K562 (cell line): ENCODE measurements at regions not wholly inside any gene's neighbourhood (a gene's known extent, or its start where the extent isn't known, plus 50 kb on each side); places are given as distances from the start of the nearest gene placed in this dataset.
A peak's percentile ranks its signal among the peaks of the same experiment; 100 is the strongest.

Experiments
- ATAC-seq: fragments of 200-7000 bp; cut with Tn5 transposase; 3 replicates; pipeline ENCODE4 v1.9.1; 2020; ENCODE audit warnings: moderate library complexity
- BruUV-seq: library from RNA; stranded (reverse); fragments of 400-500 nt; replicated peaks from 2 replicates; lab custom pipeline; 2021; lab: Mats Ljungman, UMichigan
- CTCF ChIA-PET: fragments of 300-600 bp; formaldehyde crosslinking; extraction: SDS; loops from one replicate; lab custom pipeline; 2021; ENCODE audit warnings: low intra/inter-chr PET ratio; lab: Yijun Ruan, JAX
- POLR2A ChIA-PET: fragments of 300-600, 350-650 bp; sonication (Branson Sonifier 250); formaldehyde crosslinking; extraction: SDS; loops from one replicate; lab custom pipeline; 2021; ENCODE audit warnings: antibody characterized with exemption, inconsistent platforms; lab: Yijun Ruan, JAX
- DNase-seq, 4 experiments: peaks; one replicate each; pipeline versions ENCODE4 v3.0.0 to v3.0.0-alpha.2; 2011 to 2018; ENCODE audit warnings: low spot score in 3 of 4, mixed read lengths in 3 of 4; ENCODE audit errors: extremely low read depth in 1 of 4
- FAIRE-seq: peaks from 2 replicates; lab custom pipeline; 2011; peaks lifted over from hg19 to GRCh38; lab: Jason Lieb, UNC
- H2AFZ ChIP-seq: 2 replicates; pipeline ENCODE4 v1.6.0; 2011; ENCODE audit warnings: low read depth, low read length, control low read depth, inconsistent platforms
- H3K27ac ChIP-seq: fragments of 200-600 bp; 3 replicates; pipeline ENCODE4 v1.8.0; 2011; ENCODE audit warnings: low read depth, mild to moderate bottlenecking, control low read depth, inconsistent platforms, low read length, moderate library complexity, mixed read lengths; ENCODE audit errors: extremely low read depth
- H3K27me3 ChIP-seq, 2 experiments: fragments of 300-600 bp in 1 of 2; 2 replicates in 1 of 2; 3 replicates in 1 of 2; pipeline versions ENCODE4 v1.6.0 to v1.8.0; 2011; ENCODE audit warnings: inconsistent platforms in 2 of 2, low read length in 2 of 2, mild to moderate bottlenecking in 1 of 2, mixed read lengths in 1 of 2, moderate library complexity in 1 of 2; ENCODE audit not compliant: control insufficient read depth in 2 of 2, insufficient read depth in 2 of 2
- H3K36me3 ChIP-seq: fragments of 300-600 bp; 3 replicates; pipeline ENCODE4 v1.8.0; 2011; ENCODE audit warnings: mild to moderate bottlenecking, low read length, inconsistent platforms; ENCODE audit not compliant: control insufficient read depth, insufficient read depth
- H3K4me1 ChIP-seq, 2 experiments: fragments of 200-600 bp in 1 of 2; replicated peaks in 1 of 2; 2 replicates in 1 of 2; 3 replicates in 1 of 2; pipeline versions ENCODE4 v1.5.1 to v1.8.0; 2011; ENCODE audit warnings: inconsistent platforms in 2 of 2, low read length in 2 of 2, mild to moderate bottlenecking in 1 of 2, mixed read lengths in 1 of 2, moderate library complexity in 1 of 2; ENCODE audit not compliant: control insufficient read depth in 2 of 2, insufficient read depth in 2 of 2
- H3K4me2 ChIP-seq: 2 replicates; pipeline ENCODE4 v1.6.1; 2011; ENCODE audit warnings: low read length, control low read depth, inconsistent platforms, mixed read lengths; ENCODE audit not compliant: insufficient read depth
- H3K4me3 ChIP-seq: fragments of 200-600 bp; sonication (generic), shearing (Covaris generic); 2 replicates; pipeline ENCODE4 v1.5.1; 2016; ENCODE audit warnings: control low read depth, inconsistent platforms
- H3K79me2 ChIP-seq: fragments of 200-600 bp; 3 replicates; pipeline ENCODE4 v1.8.0; 2011; ENCODE audit warnings: low read length, inconsistent platforms; ENCODE audit not compliant: control insufficient read depth, insufficient read depth
- H3K9ac ChIP-seq, 2 experiments: 2 replicates each; pipeline versions ENCODE4 v1.6.0 to v1.6.1; 2011; ENCODE audit warnings: low read depth in 2 of 2, low read length in 2 of 2, control low read depth in 1 of 2, inconsistent platforms in 1 of 2, mild to moderate bottlenecking in 1 of 2, mixed read lengths in 1 of 2; ENCODE audit not compliant: insufficient read depth in 1 of 2
- H3K9me1 ChIP-seq: one replicate; pipeline ENCODE4 v1.6.0; 2011; ENCODE audit warnings: inconsistent platforms, mild to moderate bottlenecking, low read length, moderate library complexity; ENCODE audit not compliant: control insufficient read depth, insufficient read depth
- H3K9me3 ChIP-seq: replicated peaks from 2 replicates; pipeline ENCODE4 v1.5.1; 2011; ENCODE audit warnings: low read depth, low read length, inconsistent platforms; ENCODE audit not compliant: control insufficient read depth, insufficient read depth
- H4K20me1 ChIP-seq: replicated peaks from 2 replicates; pipeline ENCODE4 v1.6.1; 2011; ENCODE audit warnings: low read length, inconsistent platforms, mixed read lengths; ENCODE audit not compliant: control insufficient read depth, insufficient read depth
- MAZ ChIP-seq, 2 experiments: fragments of 450-650 bp in 1 of 2; sonication (generic) in 1 of 2; formaldehyde crosslinking; IDR thresholded peaks in 1 of 2; conservative IDR thresholded peaks in 1 of 2; 2 replicates each; pipeline versions ENCODE4 v1.4.0 to v1.5.0; 2020; ENCODE audit warnings: mild to moderate bottlenecking in 1 of 2, missing genetic modification reagents in 1 of 2
- NUFIP1 ChIP-seq: fragments of 450-650 bp; IDR thresholded peaks from 2 replicates; pipeline ENCODE4 v1.6.1; 2018; ENCODE audit not compliant: partially characterized antibody
- ZNF316 ChIP-seq: fragments of 450-650 bp; IDR thresholded peaks from 2 replicates; pipeline ENCODE4 v1.6.1; 2016
- WGBS: fragments of 100-300 bp; shearing (Covaris generic); methylation state at CpG from one replicate; pipeline ENCODE4 v1.1.6; 2016; ENCODE audit warnings: low coverage, mixed read lengths; ENCODE audit not compliant: insufficient coverage; ENCODE audit errors: missing lambda C conversion rate; 5-methylcytosine and 5-hydroxymethylcytosine counted together
- in situ Hi-C: fragments of 300-500 bp; cut with MboI; formaldehyde crosslinking; loops from 4 replicates; pipeline ENCODE4 v1.15.0; 2018; ENCODE audit warnings: inconsistent platforms, mixed read lengths
- intact Hi-C: fragments of 100-400 bp; cut with micrococcal nuclease; formaldehyde crosslinking; loops from 2 replicates; pipeline ENCODE4 v1.14.2; 2022
- TF ChIP-seq, protein P1 (sequence below): sonication (generic); formaldehyde crosslinking; IDR thresholded peaks from 2 replicates; pipeline ENCODE4 v1.8.1; 2022; ENCODE audit warnings: missing genetic modification reagents
- TF ChIP-seq, protein P2 (sequence below), 3 experiments: fragments of 200-800 bp in 1 of 3; fragments of 250-450 bp in 1 of 3; fragments of 450-650 bp in 1 of 3; sonication (Bioruptor Pico) in 1 of 3; sonication (Bioruptor generic) in 1 of 3; formaldehyde crosslinking in 1 of 3; IDR thresholded peaks; 2 replicates each; pipeline versions ENCODE4 v1.6.1 to v1.8.0; 2016 to 2022; ENCODE audit warnings: mild to moderate bottlenecking in 2 of 3, missing genetic modification characterization in 2 of 3, missing compliant biosample characterization in 1 of 3, moderate library complexity in 1 of 3

DNA sequence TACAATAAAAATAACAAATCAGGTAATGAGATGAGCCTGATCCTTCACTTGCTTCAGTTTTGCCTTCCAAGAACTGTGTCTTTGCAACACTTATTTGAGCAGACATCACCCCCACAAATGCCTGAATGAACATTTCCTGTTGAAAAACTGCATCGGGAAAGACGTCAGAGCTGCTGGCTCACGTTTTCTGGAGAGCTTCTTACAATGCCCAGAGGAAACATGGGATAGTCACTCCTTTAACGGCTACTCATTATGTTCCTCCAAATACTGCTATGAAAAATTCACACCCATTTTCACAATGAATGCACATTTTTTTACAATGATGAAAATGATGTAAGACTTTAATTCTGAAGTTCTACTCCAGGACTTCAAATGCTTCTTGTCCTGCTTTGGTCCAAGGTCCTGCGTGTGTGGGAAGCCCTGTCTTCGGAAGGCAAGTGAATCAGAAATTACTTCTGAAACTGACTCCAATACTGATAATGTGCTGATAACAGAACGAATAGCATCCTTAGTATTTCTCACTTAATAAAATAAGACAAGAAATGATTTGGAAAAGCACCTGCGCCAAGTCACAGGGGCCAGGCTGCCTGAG lies 238.0 kb downstream of the ANKRD60 start:
- H3K27ac ChIP-seq = no peak overlapping the region
- under 1% methylated on average over 8 of the region's 8 CpGs for WGBS

More for the DNA sequence above, 238.0 kb downstream of the ANKRD60 start:
- no peaks in the 10 kb centered on the region for H3K36me3 ChIP-seq
- H3K4me2 ChIP-seq = no peak overlapping the region
- in situ Hi-C loops = no loop called here
- no peak for FAIRE-seq
- H3K27me3 ChIP-seq = peaks cover 0 to 32% of the 10 kb centered on the region in 2 experiments; a peak in 2 of 5 replicates
- intact Hi-C loops = no loop called here
- H3K4me1 ChIP-seq = no peaks in the 10 kb centered on the region
- no peak overlapping the region for H3K9ac ChIP-seq
- ChIA-PET CTCF (no interaction called here), POLR2A (no interaction called here)
- DNase-seq = no peak
- no peaks in the 10 kb centered on the region for H3K79me2 ChIP-seq
- no TSS peak for BruUV-seq
- ATAC-seq = no peak
- no peaks in the 10 kb centered on the region for H3K9me3 ChIP-seq
- no peaks in the 10 kb centered on the region for H4K20me1 ChIP-seq
- TF ChIP-seq ZNF316 (no peak), MAZ (CRISPR knock-in tag; conservative IDR thresholded peaks at IDR 0.05 in 1 of 2, IDR thresholded peaks at IDR 0.05 in 1 of 2) (no peak), NUFIP1 (no peak)
- TF ChIP-seq, protein P1, sequence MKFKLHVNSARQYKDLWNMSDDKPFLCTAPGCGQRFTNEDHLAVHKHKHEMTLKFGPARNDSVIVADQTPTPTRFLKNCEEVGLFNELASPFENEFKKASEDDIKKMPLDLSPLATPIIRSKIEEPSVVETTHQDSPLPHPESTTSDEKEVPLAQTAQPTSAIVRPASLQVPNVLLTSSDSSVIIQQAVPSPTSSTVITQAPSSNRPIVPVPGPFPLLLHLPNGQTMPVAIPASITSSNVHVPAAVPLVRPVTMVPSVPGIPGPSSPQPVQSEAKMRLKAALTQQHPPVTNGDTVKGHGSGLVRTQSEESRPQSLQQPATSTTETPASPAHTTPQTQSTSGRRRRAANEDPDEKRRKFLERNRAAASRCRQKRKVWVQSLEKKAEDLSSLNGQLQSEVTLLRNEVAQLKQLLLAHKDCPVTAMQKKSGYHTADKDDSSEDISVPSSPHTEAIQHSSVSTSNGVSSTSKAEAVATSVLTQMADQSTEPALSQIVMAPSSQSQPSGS (CRISPR knock-in tag) = no peak
- TF ChIP-seq, protein P2, sequence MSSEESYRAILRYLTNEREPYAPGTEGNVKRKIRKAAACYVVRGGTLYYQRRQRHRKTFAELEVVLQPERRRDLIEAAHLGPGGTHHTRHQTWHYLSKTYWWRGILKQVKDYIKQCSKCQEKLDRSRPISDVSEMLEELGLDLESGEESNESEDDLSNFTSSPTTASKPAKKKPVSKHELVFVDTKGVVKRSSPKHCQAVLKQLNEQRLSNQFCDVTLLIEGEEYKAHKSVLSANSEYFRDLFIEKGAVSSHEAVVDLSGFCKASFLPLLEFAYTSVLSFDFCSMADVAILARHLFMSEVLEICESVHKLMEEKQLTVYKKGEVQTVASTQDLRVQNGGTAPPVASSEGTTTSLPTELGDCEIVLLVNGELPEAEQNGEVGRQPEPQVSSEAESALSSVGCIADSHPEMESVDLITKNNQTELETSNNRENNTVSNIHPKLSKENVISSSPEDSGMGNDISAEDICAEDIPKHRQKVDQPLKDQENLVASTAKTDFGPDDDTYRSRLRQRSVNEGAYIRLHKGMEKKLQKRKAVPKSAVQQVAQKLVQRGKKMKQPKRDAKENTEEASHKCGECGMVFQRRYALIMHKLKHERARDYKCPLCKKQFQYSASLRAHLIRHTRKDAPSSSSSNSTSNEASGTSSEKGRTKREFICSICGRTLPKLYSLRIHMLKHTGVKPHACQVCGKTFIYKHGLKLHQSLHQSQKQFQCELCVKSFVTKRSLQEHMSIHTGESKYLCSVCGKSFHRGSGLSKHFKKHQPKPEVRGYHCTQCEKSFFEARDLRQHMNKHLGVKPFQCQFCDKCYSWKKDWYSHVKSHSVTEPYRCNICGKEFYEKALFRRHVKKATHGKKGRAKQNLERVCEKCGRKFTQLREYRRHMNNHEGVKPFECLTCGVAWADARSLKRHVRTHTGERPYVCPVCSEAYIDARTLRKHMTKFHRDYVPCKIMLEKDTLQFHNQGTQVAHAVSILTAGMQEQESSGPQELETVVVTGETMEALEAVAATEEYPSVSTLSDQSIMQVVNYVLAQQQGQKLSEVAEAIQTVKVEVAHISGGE (CRISPR knock-in tag; IDR thresholded peaks at IDR 0.05) = peak in 1 of 3 experiments; percentile 44; a peak in 2 of 6 replicates
- no peak overlapping the region for H3K4me3 ChIP-seq
- H3K9me1 ChIP-seq = no peaks in the 10 kb centered on the region
- no peak overlapping the region for H2AFZ ChIP-seq
